Tibial nerve (tissue), 4 donors: ENCODE measurements at regions not wholly inside any gene's neighbourhood (a gene's known extent, or its start where the extent isn't known, plus 50 kb on each side); places are given as distances from the start of the nearest gene placed in this dataset.

Experiments
- DNase-seq, 2 donors: peaks; one replicate each; pipeline ENCODE4 v3.0.0-alpha.2; 2019; ENCODE audit warnings: low spot score in 2 of 2
- H3K27ac ChIP-seq, 4 donors: fragments of 200-600 bp; sonication (generic) in 3 of 4; one replicate each; pipeline ENCODE4 v1.5.1; 2017 to 2019; ENCODE audit warnings: mild to moderate bottlenecking in 1 of 4
- H3K27me3 ChIP-seq, 2 donors: fragments of 200-600 bp; sonication (generic) in 1 of 2; one replicate each; pipeline versions ENCODE4 v1.5.1 to v1.6.0; 2017 to 2019
- H3K36me3 ChIP-seq, 3 donors: fragments of 200-600 bp; sonication (generic); one replicate each; pipeline ENCODE4 v1.5.1; 2018 to 2019
- H3K4me1 ChIP-seq, 4 donors: fragments of 200-600 bp; sonication (generic) in 3 of 4; one replicate each; pipeline ENCODE4 v1.5.1; 2017 to 2019
- H3K4me3 ChIP-seq, 4 donors: fragments of 200-600 bp; sonication (generic) in 3 of 4; one replicate each; pipeline ENCODE4 v1.5.1; 2017 to 2019; ENCODE audit warnings: mild to moderate bottlenecking in 1 of 4, moderate library complexity in 1 of 4
- H3K9me3 ChIP-seq, 4 donors: fragments of 200-600 bp; sonication (generic) in 3 of 4; one replicate each; pipeline ENCODE4 v1.5.1; 2017 to 2019
- CTCF ChIP-seq, 5 experiments: fragments of 200-600 bp in 3 of 5; fragments of 450-650 bp in 2 of 5; sonication (generic) in 3 of 5; IDR thresholded peaks; one replicate each; pipeline ENCODE4 v1.5.1; 2016 to 2019; ENCODE audit warnings: antibody characterized with exemption in 5 of 5, mild to moderate bottlenecking in 3 of 5, moderate library complexity in 2 of 5
- EP300 ChIP-seq, 2 donors: sonication (generic); formaldehyde crosslinking; IDR thresholded peaks; one replicate each; pipeline ENCODE4 v1.6.1; 2017; ENCODE audit warnings: antibody characterized with exemption in 2 of 2, mild to moderate bottlenecking in 1 of 2
- POLR2A ChIP-seq, 2 donors: fragments of 450-650 bp; IDR thresholded peaks; one replicate each; pipeline ENCODE4 v1.6.1; 2017; ENCODE audit warnings: antibody characterized with exemption in 2 of 2, mild to moderate bottlenecking in 2 of 2, moderate library complexity in 2 of 2
- WGBS, 2 donors: methylation state at CpG; one replicate each; pipeline ENCODE4 v1.1.5; 2018; 5-methylcytosine and 5-hydroxymethylcytosine counted together

DNA sequence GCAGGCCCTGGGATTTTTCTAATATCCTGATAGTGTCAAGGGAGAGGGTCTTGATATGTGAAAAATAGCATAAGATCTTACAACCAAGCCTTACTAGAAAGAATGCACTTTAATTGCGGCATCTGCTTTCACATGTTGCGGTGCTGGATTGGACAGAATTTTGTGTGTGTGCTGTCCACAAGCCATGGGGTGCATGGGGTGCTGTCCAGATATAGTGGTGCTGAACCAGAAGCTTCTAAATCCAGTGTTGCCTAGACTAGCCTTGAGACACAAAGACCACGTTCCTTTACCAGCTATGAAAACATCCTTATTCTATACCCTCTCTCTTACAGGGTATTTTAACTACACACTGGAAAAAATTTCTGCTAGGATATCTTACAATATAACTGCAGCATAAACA, 244.0 kb downstream of the TMEM114 start:
- Histone ChIP-seq H3K27ac (no peak overlapping the region), H3K36me3 (no peaks in the 10 kb centered on the region), H3K27me3 (no peaks in the 10 kb centered on the region), H3K4me3 (no peak overlapping the region), H3K9me3 (peaks cover 0 to 19% (median 0%) of the 10 kb centered on the region in 4 donors), H3K4me1 (no peaks in the 10 kb centered on the region)
- DNase-seq = no peak
- WGBS, 2 donors = 31 to 34% methylated on average over 3 of the region's 3 CpGs
- no peak for TF ChIP-seq POLR2A (IDR thresholded peaks at IDR 0.05)
- no peak for TF ChIP-seq EP300 (IDR thresholded peaks at IDR 0.05)
- no peak for TF ChIP-seq CTCF (IDR thresholded peaks at IDR 0.05)

DNA sequence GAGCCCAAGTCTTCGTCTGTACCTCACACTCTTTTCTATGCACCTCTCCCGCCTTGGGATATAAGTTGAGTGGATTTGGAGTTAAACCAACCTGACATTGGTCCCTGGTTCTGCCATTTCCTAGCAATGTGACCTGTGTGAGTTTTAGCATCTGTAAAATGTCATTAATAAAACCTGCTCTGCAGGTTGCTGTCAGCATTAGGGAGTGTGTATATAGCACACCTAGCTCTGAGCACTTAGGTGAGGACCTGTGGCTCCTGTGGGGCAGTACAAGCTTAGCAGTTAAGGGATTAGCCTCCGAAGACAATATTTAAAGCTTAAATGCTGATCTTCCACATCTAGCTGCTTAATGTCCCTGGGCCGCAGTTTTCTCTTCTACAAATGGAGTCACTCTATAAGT, 248.0 kb downstream of the TMEM114 start:
- Histone ChIP-seq H3K4me3 (no peak overlapping the region), H3K4me1 (no peaks in the 10 kb centered on the region), H3K27ac (no peak overlapping the region), H3K27me3 (no peaks in the 10 kb centered on the region), H3K9me3 (peaks cover 0 to 29% (median 0%) of the 10 kb centered on the region in 4 donors), H3K36me3 (no peaks in the 10 kb centered on the region)
- DNase-seq = no peak
- TF ChIP-seq EP300 (IDR thresholded peaks at IDR 0.05) = no peak
- TF ChIP-seq POLR2A (IDR thresholded peaks at IDR 0.05) = no peak
- TF ChIP-seq CTCF (IDR thresholded peaks at IDR 0.05) = no peak
- 83 to 91% methylated on average over 4 of the region's 4 CpGs for WGBS, 2 donors

DNA sequence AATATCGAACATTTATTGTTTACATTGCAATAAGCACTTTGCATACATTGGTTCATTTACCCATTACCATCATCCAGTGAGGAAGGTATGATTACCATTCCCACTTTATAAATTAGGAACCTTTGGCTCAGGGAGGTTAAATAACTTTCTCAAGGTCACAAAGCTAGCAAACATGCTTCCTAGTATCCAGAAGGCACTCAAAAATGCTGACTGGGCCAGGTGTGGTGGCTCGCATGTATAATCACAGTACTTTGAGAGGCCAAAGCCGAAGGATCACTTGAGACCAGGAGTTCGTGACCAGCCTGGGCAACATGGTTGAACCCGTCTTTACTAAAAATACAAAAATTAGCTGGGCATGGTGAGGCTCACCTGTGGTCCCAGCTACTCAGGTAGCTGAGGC, 259.6 kb downstream of the TMEM114 start:
- no peaks in the 10 kb centered on the region for H3K4me1 ChIP-seq
- no peaks in the 10 kb centered on the region for H3K27me3 ChIP-seq
- H3K4me3 ChIP-seq = no peak overlapping the region
- H3K9me3 ChIP-seq = peaks cover 0 to 15% (median 0%) of the 10 kb centered on the region in 4 donors
- WGBS, 2 donors = 82 to 88% methylated on average over 5 of the region's 5 CpGs
- no peak overlapping the region for H3K27ac ChIP-seq
- TF ChIP-seq CTCF (IDR thresholded peaks at IDR 0.05) (no peak), EP300 (IDR thresholded peaks at IDR 0.05) (no peak), POLR2A (IDR thresholded peaks at IDR 0.05) (no peak)
- no peak for DNase-seq
- no peaks in the 10 kb centered on the region for H3K36me3 ChIP-seq

DNA sequence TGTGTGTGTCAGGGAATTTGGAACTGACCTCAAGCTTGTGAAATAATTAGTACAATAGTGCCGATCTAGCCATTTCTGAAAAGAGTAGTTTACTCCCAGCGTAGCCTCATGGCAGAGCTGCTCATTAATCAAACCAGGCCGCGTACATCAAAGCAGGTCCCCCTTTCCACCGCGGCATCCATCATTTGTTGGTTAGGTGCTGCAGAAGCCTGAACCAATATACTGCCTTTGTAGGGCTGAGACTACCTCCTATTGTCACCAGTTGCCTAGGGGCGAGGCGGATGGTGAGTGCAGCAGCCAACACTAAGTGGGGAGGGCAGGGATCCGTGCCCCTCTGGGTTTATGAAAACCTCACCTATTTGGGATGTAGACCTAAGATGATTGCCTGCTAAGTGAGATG, 264.1 kb downstream of the TMEM114 start:
- no peak for DNase-seq
- no peak overlapping the region for H3K4me3 ChIP-seq
- H3K9me3 ChIP-seq = no peaks in the 10 kb centered on the region
- 65 to 69% methylated on average over 9 of the region's 9 CpGs for WGBS, 2 donors
- H3K4me1 ChIP-seq = no peaks in the 10 kb centered on the region
- no peaks in the 10 kb centered on the region for H3K36me3 ChIP-seq
- no peak overlapping the region for H3K27ac ChIP-seq
- TF ChIP-seq CTCF (IDR thresholded peaks at IDR 0.05) (no peak), POLR2A (IDR thresholded peaks at IDR 0.05) (no peak), EP300 (IDR thresholded peaks at IDR 0.05) (no peak)
- no peaks in the 10 kb centered on the region for H3K27me3 ChIP-seq

GRCh38 chr16:8323153-8323552, 267.2 kb downstream of the TMEM114 start:
- no peaks in the 10 kb centered on the region for H3K27me3 ChIP-seq
- no peaks in the 10 kb centered on the region for H3K36me3 ChIP-seq
- no peak for DNase-seq
- H3K4me3 ChIP-seq = no peak overlapping the region
- WGBS, 2 donors = 94 to 98% methylated on average over 2 of the region's 2 CpGs
- no peak overlapping the region for H3K27ac ChIP-seq
- TF ChIP-seq POLR2A (IDR thresholded peaks at IDR 0.05) = no peak
- TF ChIP-seq CTCF (IDR thresholded peaks at IDR 0.05) = no peak
- no peak for TF ChIP-seq EP300 (IDR thresholded peaks at IDR 0.05)
- H3K9me3 ChIP-seq = no peaks in the 10 kb centered on the region
- no peaks in the 10 kb centered on the region for H3K4me1 ChIP-seq
